ENCODE measurements at regions not wholly inside any gene's neighbourhood (a gene's known extent, or its start where the extent isn't known, plus 50 kb on each side); places are given as distances from the start of the nearest gene placed in this dataset.
"Not testable (repeated sequence)": the region's sequence is repeated elsewhere in the genome, so short reads cannot be mapped to it uniquely, and the experiment has no call there.

DNA sequence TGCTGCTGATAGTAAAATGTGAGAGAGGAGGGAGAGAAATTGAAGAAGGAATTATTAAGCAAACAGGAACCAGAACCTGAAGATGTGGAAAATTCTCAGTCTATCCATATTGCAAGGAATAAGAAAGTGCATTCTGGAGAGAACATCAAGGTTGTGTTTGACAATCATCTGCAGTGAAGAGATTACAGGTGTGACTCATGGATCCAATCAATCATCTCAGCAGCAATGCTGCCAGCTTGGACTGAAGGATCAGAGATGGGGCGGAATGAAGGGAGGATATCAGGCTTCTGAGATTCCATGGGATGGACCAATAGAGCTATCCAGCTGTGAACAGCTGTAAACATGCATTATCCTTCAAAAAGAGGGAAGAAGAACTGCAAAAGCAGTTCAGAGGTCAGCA lies 247.3 kb downstream of the LPIN1 start:
- no peak for DNase-seq (ENCODE audit: low spot score)

DNA sequence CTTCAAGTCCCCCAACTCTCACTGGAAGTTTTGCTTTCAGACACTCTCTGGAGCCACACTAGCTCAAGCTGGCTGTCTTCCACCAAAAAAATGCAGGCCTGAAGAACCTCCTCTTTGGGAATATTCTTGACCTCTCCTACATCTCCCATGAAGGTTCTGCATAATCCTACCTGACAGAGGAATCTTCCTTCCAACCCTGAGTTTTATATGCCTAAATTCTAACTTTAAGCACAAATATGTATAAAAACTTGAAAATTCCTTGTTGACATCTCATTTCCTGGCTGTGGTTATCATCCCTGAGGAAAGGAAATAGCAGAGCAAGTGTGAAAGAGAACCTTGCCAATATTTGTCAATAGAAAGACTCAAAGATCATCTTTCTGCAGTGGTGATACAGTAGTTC lies 249.0 kb downstream of the LPIN1 start:
- DNase-seq (ENCODE audit: low spot score) = no peak

DNA sequence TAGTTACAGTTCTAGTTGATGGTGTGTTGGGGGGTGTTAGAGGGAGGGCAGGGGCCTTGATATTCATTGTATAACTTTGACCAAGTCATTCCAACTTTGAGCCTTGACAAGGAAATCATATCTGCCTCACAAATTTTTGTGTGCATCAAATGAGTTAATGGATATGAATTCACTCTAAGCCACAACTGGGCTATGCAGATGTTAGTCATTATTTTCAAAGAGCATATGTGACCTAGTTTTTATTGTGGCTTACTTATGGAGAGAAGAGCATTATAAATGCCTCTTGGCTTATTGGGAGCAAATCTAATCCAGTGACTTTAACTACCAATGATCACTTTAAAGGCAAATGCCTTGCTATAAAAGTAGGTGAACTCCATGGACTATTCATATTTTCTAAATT lies 250.2 kb downstream of the LPIN1 start:
- DNase-seq (ENCODE audit: low spot score) = no peak

DNA sequence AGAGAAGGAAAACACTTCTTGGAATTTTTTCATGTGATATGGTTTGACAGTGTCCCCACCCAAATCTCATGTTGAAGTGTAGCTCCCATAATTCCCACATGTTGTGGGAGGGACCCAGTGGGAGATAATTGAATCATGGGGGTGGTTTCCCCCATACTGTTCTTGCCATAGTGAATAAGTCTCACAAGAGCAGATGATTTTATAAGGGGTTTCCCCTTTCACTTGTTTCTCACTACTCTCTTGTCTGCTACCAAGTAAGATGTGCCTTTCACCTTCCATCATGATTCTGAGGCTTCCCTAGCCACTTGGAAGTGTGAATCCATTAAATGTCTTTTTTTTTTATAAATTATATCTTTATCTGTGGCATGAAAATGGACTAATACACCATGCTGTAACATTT lies 250.7 kb downstream of the LPIN1 start:
- DNase-seq (ENCODE audit: low spot score) = no peak

DNA sequence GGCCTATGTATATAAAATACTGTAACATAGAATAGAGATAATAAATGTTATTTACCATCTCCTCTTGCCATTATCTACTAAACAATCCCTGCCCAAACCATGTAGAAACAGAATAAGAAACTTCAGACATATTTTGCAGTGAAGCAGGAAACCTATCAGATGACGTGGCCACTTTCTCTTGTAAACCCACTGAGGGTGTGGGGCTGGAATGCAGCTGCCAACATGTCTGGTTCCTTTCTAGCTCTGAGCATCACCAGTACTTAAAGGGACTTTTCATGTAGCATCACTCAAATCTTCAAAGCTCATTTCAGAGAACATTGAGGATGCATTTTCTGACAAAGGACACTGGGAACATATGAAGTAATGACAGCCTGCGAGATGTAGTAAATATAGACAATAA lies 251.8 kb downstream of the LPIN1 start:
- no peak for DNase-seq (ENCODE audit: low spot score)

DNA sequence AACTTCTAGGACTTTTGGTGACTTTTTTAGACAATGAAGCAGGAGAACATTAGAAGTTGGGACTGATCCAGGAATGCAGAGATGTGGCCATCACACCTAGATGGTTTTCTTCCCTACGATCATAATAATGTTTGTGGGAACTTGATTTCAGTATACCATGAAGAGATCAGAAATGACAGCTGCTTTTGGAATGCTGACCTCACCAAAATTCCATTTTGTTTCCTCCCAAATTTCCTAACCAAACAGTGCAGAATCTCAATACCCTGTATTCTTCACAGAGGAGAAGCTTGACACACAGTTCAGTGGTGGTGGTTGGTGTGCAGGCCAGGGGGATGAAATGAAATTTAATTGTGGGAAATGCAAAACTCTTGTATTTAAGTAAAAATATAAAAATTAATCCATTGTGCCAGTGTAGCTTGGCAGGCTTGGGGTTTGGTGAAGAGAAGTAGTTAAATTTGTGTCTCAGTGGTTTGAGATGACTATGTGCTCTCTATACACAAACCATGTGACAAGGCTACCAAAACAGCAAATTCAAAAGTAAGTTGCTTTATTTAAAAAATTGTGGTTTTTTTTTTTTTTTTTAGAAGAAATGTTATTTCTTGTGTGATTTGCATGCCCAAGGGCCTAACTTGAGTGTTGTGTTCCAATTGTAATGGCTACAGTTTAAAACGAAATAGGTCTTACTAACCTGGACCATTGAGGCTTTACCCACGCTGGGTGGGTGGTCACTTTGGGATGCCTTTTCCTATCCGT lies 252.4 kb downstream of the LPIN1 start:
- DNase-seq (ENCODE audit: low spot score) = no peak

DNA sequence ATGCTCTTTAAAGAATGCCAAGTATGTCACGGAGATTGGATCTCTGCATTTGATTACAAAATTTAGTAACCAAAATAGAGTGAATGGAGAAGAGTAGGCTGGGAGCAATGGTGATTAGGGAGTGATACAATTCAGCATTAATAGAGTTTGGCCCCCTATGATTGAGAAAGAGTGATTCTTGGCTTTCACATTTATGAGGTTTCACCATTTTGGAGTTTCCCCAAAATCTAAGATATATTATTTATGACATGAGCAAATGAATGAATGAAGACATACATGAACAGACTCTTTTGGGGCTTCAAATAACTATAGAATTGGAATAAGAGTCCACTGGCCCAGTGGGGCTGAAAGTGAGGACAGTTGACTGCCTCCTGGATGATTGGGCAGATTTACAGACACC lies 255.2 kb downstream of the LPIN1 start:
- DNase-seq (ENCODE audit: low spot score) = no peak

DNA sequence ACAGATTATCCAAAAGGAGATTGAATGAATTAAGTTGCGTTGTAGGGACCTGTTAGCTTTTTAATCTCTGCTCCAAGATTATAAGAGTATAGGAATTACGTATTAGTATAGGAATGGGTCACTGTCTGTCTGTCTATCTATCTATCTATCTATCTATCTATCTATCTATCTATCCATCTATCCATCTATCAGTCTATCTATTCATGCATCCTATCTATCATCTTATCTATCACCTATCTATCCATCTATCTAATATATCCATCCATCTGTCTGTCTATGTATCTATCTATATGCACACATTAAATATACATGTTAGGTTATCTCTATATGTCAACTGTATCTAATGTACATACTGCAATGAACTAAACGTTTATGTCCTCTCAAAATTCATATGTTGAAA lies 255.8 kb downstream of the LPIN1 start:
- DNase-seq (ENCODE audit: low spot score) = no peak

DNA sequence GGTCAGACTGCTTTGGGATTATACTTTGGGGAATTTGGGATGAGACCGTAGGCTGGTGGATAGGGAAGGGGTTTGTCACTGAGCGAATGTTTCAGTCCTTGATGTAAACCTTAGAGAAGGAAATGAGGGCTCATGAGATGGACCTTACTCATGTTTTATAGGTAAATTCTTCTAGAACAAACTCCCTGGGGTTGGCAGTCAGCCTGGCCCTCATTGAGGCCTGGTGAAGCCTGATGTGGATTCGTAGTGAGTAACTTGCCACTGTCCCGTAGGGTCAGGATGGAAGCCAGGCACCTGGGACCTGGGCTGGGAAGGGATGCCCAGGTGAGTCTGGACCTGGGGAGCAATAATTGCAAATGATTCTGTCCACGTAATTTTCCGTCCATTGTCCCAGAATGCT lies 258.3 kb downstream of the LPIN1 start:
- DNase-seq (ENCODE audit: low spot score) = no peak

DNA sequence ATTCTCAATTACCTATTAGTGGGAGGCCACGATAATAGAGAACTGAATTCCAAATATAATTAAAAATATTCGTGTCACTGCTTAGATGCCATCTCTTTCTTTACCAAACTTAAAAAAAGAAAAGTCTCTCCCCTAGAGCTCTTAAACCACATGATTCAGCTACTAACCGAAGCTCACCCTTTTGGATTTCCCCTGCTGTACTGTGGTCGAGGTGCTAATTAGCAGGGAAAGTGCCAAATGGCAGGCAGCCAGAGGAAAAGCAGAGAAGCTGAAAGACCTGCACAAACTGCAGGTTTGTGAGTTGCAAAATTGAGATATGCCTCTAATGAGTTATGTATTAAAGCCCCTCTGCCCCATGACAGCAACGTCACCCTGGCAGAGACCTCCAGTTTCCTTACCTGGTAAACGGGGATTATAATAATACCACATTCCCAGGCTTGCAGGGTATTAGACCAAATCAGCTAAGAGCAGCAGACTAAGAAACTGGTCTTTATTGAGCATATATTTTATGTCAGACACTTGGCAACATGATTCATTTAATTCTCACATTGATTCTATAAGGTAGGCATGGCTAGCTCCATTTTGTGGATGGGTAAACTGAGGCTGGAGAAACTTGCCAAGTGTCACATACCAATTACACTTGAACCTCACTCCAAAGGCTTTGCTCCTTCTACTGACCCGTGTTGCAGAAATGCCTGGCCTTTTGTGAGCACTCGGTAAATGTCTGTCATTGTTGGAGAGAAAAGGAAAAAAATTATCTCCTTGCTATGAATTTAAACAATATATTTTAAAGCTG lies 259.7 kb downstream of the LPIN1 start:
- no peak for DNase-seq (ENCODE audit: low spot score)

DNA sequence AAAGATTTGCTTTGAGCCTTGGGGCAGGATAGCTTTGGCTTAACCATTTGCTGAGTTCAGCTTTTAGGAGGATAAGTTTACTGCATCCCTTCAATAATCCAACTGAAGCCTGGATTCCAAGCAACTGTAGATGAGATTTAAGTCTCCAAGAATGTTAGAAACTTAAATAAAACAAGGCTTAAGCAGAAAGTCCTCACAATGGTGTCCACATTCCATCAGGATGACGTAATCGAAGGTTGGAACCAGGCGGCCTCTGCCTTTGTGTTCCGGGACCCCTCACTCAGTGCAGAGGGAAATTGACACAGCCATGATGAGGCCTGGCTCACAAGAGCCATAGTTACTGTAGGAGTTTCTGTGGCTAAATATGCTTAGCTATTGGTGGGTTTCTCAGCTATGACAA lies 260.4 kb downstream of the LPIN1 start:
- DNase-seq (ENCODE audit: low spot score) = no peak

DNA sequence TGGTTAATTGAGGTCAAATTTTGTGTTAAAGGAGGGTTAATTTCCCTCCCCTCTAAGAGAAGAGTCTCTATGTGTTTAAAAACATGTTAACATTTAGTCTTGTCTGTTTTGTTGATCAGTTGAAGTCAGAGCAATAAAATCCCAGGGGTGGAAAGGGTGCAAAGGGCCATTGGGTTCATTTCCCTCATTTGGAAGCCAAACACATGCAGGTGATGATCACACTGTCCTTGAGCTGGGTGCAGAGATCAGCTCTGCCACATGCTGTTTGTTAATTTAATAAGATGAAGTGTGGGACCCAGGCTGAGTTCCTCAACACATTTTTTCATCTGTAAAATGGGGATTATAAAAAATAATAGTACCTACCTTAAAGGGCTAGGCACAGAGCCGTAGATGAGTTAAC lies 260.9 kb downstream of the LPIN1 start:
- no peak for DNase-seq (ENCODE audit: low spot score)

DNA sequence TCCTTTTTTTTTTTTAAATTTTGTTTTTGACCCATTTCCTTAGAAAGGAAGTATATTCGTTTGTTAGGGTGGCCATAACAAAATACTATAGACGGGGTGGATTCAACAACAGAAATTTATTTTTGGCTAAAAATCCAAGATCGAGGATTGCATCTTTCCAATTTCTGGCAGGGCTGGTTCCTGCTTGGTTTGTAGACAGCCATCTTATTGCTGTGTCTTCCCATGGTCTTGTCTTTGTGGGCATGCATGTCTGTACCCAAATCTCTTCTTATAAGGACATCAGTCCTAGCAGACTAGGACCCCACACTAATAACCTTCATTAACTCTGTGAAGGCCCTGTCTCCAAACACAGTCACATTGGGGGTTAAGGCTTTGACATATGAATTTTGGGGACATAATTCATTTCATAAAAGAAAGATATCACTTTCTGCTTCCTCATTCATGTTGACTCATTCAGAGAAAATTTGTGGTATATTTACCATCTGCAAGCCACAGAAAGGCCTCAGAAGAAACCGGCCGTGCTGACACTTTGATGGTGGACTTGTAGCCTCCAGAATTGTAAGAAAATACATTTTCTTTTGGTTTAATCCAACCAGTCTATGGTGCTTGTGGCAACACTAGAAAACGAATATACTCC lies 262.1 kb downstream of the LPIN1 start:
- no peak for DNase-seq (ENCODE audit: low spot score)

DNA sequence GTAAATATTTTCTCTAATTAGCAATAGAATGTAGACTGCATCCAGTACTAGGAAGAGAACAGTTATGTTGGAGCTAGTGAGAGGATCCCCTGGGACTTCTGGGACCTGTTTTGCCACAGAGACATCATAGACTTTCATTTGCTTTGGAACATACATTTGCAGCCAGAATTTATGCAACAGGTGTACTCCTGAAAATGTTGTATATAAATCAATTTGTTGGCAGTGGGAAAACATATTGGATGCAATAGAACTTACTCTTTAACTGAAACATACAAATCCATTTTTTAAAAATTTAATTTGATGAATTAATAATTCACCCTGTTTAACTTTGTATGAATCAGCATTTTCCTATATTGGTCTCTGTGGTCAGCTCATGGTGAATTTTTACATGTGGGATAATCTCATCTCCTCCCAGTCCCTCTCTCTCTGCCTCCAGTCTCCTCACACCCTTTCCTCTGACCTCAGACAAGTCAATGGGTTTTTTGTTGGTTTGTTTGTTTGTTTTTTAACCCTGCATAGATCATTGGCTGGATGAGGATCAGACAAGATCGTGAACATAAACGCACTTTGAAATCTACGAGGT lies 263.0 kb downstream of the LPIN1 start:
- no peak for DNase-seq (ENCODE audit: low spot score)

DNA sequence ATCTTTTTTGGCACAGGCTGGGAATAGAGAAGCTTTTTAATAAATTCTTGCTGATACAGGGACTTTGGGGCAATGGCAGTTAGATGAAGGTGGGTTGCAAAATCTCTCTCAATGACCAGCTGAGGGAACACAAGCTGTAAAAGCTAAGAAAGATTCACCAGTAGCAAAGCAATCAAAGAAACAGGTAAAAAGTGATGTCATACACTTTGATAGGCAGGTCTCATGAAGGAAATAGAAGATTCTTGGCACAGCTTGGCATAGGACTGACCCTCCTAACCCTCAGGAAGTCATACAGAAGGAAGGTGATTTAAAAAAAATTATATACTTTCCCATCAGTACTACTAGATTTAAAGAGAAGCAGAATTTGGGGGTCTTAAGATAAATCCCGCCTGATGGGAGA lies 263.6 kb downstream of the LPIN1 start:
- no peak for DNase-seq (ENCODE audit: low spot score)

DNA sequence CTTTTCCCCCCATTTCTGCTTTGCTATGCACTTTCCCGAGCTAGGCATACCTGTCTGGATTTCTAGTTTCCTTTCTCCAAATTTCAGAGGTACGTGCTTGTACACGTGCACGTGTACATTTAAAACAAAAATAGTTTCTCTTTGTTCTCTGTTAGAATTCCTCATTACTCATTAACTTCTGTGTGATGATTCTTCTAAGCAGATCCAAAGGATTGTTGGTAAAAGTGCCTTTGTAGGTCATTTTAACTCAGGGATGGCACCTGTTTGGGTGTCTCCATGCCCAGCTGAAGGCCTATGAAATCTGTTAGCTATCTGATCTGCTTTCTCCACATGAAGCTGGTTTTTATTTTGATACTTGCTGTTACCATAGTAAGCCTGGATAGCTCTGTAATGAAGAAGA lies 264.3 kb downstream of the LPIN1 start:
- no peak for DNase-seq (ENCODE audit: low spot score)

DNA sequence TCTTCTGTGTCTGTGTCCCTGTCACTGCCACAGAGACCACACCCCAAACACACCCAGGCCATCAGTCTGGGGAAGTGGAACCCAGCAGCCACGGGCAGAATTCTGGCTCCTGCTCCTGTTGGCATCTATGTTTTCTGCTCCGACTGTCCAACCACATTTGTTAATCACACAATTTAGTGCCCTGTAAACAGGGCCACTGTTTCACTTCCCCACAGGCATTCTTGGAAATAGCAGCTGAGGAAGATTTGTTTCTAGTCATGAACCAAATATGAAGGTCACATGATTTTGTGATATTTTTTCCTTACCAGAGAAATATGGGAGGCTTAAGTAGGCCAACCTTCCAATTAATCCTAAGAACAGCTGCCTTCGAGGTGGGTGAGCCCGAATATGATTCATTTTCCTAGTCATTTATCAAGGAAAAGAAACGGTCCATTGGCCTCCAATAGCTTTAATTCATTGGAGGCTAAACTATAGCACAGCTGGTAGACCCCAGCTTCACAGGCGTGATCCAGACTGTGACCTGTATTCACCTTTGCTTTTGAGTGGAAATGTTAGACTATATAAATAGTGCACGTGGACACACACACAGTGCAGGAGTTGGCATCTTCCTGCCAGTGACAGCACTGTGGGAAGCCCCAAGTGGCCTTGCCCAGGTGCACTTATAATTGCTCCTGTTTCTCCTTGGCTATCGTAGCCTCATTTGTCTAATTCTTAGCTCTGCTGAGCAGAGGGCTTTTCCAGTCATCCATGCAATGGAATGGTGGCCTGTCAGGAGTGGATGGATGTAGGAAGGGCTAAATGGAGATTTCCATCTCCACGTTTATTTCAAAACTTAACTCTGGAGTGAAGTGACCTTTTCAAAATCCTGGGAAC lies 267.9 kb downstream of the LPIN1 start:
- DNase-seq (ENCODE audit: low spot score) = no peak

DNA sequence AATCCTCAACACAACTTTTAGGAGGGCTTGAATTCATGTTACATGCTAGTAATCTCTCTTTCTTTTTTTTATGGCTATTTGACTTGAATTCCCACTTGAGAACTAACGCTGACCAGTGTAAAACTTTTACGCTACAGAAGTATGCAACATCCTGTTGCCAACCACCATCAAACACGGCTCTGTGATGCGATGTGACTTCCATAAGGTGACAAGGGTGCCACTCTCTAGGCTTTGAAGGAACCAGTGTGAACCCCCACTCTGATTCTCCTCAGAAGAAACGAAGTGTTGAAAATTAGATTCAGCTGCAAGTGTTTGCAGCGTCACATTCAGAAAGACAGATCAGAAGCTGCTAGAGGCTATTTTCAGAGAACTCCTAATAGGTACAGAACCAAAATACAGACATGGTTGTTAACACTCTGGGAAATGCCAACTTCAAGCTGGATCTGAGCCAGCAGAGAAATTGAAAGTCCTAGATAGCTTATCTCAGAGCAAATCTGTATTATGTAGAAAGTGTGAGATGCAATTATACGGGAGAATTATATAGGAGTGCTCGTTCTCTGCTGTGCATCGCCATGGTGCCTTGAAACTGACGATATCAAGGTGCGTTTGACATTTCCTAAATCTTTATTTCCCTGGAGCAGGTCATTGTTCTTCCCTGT lies 271.2 kb downstream of the LPIN1 start:
- no peak for DNase-seq (ENCODE audit: low spot score)

DNA sequence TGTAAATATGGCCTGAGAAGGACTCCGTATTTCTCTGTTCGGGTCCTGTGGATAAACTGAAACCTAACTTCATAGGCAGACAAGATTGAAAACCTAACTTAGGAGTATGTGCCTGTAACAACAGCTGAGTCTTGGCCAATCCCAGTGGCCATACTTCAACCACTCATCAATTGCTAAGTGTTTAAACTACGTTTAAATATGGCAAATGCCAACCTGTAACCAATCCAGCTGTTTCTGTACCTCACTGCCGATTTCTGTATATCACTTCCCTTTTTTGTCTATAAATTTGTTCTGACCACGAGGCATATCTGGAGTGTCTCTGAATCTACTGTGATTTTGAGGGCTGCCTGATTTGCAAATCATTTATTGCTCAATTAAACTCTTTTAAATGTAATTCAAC lies 272.3 kb downstream of the LPIN1 start:
- DNase-seq (ENCODE audit: low spot score) = not testable (repeated sequence)

DNA sequence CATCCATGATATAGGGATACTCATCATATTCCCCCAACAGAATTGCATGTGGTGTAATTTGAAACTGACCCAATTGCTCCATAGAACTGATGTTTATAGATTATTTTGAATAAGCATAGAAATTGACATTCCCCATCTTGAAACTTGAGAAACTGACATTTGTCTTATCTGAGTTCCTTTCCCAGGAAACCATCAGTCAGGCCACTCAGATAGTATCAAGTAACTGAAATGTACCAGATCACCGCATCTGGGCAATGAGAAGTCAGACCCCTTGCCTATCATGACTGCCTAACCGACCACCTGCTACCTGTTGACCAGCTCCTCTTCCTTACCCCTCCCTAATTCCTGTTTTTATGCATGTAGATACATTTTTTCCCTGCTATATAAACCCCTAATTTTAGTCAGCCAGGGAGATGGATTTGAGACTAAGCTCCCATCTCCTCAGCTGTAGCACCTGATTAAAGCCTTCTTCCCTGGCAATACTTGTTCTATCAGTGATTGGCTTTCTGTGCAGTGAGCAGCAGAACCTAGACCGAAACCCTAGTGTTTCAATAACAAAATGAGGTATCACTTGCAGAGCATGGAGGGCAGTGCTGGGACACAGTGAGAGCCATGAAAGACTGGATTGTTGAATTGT lies 274.5 kb downstream of the LPIN1 start:
- no peak for DNase-seq (ENCODE audit: low spot score)
